ENCODE measurements at regions not wholly inside any gene's neighbourhood (a gene's known extent, or its start where the extent isn't known, plus 50 kb on each side); places are given as distances from the start of the nearest gene placed in this dataset.

DNA sequence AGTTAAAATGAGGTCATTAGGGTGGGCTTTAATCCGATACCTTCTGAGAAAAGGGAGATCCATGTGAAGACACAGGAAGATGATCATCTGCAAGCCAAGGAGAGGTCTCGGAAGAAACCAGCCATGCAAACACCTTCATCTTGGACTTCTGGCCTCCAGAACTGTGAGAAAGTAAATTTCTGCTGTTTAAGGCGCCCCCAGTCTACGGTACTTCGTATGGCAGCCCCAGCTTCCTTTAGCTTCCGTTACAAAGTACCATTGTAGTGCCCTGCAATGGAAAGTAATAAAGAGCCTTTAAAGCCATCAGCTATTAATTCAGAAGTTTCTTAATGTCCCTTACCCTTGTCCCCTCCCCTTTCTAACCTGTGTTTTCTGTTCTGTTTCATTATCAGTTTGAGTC, 308.1 kb downstream of the AACS start:
- no peak for TF ChIP-seq CTCF (IDR thresholded peaks at IDR 0.05)
- no peak for TF ChIP-seq EP300 (IDR thresholded peaks at IDR 0.05)
- no peak for TF ChIP-seq POLR2A (IDR thresholded peaks at IDR 0.05)

Data from stomach (tissue), 4 donors.